HUES6 (cell line): ENCODE measurements at regions not wholly inside any gene's neighbourhood (a gene's known extent, or its start where the extent isn't known, plus 50 kb on each side); places are given as distances from the start of the nearest gene placed in this dataset.
"Not testable (repeated sequence)": the region's sequence is repeated elsewhere in the genome, so short reads cannot be mapped to it uniquely, and the experiment has no call there.

Source experiments
- H3K27ac ChIP-seq: 2 replicates; pipeline ENCODE4 v1.7.0; 2013; ENCODE audit warnings: low read depth, mild to moderate bottlenecking, low read length, inconsistent platforms
- H3K27me3 ChIP-seq: 2 replicates; pipeline ENCODE4 v1.6.1; 2013; ENCODE audit warnings: low read length; ENCODE audit not compliant: control insufficient read depth, insufficient read depth
- H3K36me3 ChIP-seq: 2 replicates; pipeline ENCODE4 v1.6.1; 2013; ENCODE audit warnings: low read length; ENCODE audit not compliant: control insufficient read depth, insufficient read depth
- H3K4me1 ChIP-seq: 2 replicates; pipeline ENCODE4 v1.6.1; 2013; ENCODE audit warnings: low read length; ENCODE audit not compliant: control insufficient read depth, insufficient read depth
- H3K4me3 ChIP-seq: 2 replicates; pipeline ENCODE4 v1.5.1; 2013; ENCODE audit warnings: low read depth, low read length
- H3K9ac ChIP-seq: one replicate; pipeline ENCODE4 v1.6.1; 2013; ENCODE audit warnings: mild to moderate bottlenecking, low read length
- H3K9me3 ChIP-seq: 2 replicates; pipeline ENCODE4 v1.6.1; 2013; ENCODE audit warnings: low read depth, low read length; ENCODE audit not compliant: control insufficient read depth, insufficient read depth

DNA sequence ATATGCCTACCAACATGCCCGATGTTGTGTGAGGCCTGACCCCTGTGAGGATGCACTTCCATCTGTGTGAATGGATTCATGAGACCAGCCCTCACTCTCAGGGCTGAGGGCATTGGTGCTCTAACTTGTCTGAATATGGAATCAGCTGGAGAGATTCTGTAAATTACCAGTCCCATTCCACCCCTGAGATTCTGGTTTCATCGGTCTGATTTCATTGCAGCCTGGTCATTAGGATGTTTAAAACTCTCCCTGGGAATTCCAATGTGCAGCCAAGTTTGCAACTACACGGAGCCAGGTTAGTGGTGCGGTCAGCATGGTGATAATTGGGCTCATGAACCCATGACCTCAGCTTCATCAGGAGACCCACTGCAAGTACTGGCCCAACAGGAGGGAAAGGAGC lies 51.4 kb upstream of the TP53BP2 start:
- H3K4me3 ChIP-seq, H3K9me3 ChIP-seq, H3K27ac ChIP-seq, H3K4me1 ChIP-seq, H3K36me3 ChIP-seq, H3K27me3 ChIP-seq, H3K9ac ChIP-seq: not testable (repeated sequence)

GRCh38 chr1:223895950-223896349 lies 50.2 kb upstream of the TP53BP2 start:
- not testable (repeated sequence) for H3K36me3 ChIP-seq, H3K9me3 ChIP-seq, H3K4me1 ChIP-seq, H3K27ac ChIP-seq, H3K4me3 ChIP-seq, H3K9ac ChIP-seq, H3K27me3 ChIP-seq
